ENCODE measurements at regions not wholly inside any gene's neighbourhood (a gene's known extent, or its start where the extent isn't known, plus 50 kb on each side); places are given as distances from the start of the nearest gene placed in this dataset.

DNA sequence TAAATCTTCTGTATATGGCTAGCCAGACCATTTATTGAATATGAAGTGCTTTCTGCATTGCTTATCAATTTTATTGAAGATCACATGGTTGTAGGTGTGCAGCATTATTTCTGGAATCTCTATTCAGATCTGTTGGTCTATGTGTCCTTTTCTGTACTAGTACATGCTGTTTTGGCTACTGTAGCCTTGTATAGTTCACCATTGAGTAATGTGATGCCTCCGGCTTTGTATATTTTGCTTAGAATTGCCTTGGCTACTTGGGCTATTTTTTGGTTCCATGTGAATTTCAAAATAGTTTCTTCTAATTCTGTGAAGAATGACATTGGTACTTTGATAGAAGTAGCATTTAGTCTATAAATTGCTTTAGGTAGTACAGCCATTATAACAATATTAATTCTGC is 1187.2 kb downstream of the XPNPEP1 start:
- Histone ChIP-seq H3K9me3 (ENCODE audit: control insufficient read depth, low read length) (peaks cover 12% of the 10 kb centered on the region), H3K9ac (ENCODE audit: low read length) (no peak overlapping the region), H3K36me3 (ENCODE audit: control insufficient read depth, insufficient read depth, low read length, severe bottlenecking) (no peaks in the 10 kb centered on the region), H3K4me1 (ENCODE audit: control insufficient read depth, insufficient read depth, low read length) (no peaks in the 10 kb centered on the region), H3K27me3 (replicated peaks; ENCODE audit: control insufficient read depth, insufficient read depth, low read length) (no peaks in the 10 kb centered on the region), H3K4me3 (ENCODE audit: low read length) (no peak overlapping the region)
- peak; percentile 12 for DNase-seq (ENCODE audit: low read depth)

DNA sequence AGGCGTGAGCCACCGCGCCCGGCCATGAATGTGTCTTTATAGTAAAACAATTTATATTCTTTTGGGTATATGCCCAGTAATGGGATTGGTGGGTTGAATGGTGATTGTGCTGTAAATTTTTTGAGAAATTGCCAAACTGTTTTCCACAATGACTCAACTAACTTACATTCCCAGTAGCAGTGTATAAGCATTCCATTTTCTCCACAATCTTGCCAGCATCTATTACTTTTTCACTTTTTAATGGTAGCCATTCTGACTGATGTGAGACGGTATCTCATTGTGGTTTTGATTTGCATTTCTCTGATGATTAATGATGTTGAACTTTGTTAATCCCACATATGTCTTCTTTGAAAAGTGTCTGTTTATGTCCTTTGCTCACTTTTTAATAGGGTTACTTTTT is 1187.9 kb downstream of the XPNPEP1 start:
- Histone ChIP-seq H3K4me3 (ENCODE audit: low read length) (no peak overlapping the region), H3K4me1 (ENCODE audit: control insufficient read depth, insufficient read depth, low read length) (no peaks in the 10 kb centered on the region), H3K9me3 (ENCODE audit: control insufficient read depth, low read length) (peaks cover 12% of the 10 kb centered on the region), H3K27me3 (replicated peaks; ENCODE audit: control insufficient read depth, insufficient read depth, low read length) (no peaks in the 10 kb centered on the region), H3K9ac (ENCODE audit: low read length) (no peak overlapping the region), H3K36me3 (ENCODE audit: control insufficient read depth, insufficient read depth, low read length, severe bottlenecking) (no peaks in the 10 kb centered on the region)
- DNase-seq (ENCODE audit: low read depth): peak; percentile 7

DNA sequence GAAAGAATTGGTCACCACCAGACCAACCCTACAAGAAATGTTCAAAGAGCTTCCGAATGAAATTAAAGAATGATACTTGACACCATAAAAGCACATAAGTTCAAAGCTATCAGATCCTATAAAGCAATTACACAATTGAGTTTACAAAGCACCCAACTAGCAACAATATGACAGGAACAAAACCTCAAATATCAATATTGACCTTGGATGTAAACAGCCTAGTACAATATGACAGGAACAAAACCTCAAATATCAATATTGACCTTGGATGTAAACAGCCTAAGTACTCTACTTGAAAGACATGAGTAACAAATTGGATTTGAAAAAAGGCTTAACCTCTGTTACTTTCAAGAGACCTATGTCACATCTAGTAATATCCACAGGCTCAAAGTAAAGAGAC is 1201.4 kb downstream of the XPNPEP1 start:
- Histone ChIP-seq H3K9ac (ENCODE audit: low read length) (no peak overlapping the region), H3K4me3 (ENCODE audit: low read length) (no peak overlapping the region), H3K27me3 (replicated peaks; ENCODE audit: control insufficient read depth, insufficient read depth, low read length) (no peaks in the 10 kb centered on the region), H3K4me1 (ENCODE audit: control insufficient read depth, insufficient read depth, low read length) (no peaks in the 10 kb centered on the region), H3K36me3 (ENCODE audit: control insufficient read depth, insufficient read depth, low read length, severe bottlenecking) (no peaks in the 10 kb centered on the region), H3K9me3 (ENCODE audit: control insufficient read depth, low read length) (peaks cover 9% of the 10 kb centered on the region)
- DNase-seq (ENCODE audit: low read depth): no peak

DNA sequence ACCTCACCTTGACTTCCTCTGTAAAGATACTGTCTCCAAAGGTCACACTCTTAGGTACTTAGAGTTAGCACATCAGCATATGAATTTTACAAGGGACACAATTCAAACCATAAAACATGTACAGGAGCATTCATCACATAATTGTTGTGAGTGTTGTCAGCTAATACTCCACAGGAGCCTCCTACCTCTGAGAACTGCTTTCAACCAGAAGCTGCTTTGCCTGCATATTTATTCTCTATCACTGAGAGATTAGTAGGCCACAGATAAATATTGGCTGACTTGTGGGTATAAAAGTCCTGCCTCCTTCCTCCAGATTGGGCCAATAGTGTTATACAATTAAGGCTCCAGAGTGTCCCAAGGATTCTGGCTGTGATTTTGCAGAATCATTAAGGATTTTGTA is 1207.0 kb downstream of the XPNPEP1 start:
- H3K9ac ChIP-seq (ENCODE audit: low read length): no peak overlapping the region
- no peak overlapping the region for H3K4me3 ChIP-seq (ENCODE audit: low read length)
- H3K4me1 ChIP-seq (ENCODE audit: control insufficient read depth, insufficient read depth, low read length): no peaks in the 10 kb centered on the region
- no peak for DNase-seq (ENCODE audit: low read depth)
- H3K36me3 ChIP-seq (ENCODE audit: control insufficient read depth, insufficient read depth, low read length, severe bottlenecking): no peaks in the 10 kb centered on the region
- H3K9me3 ChIP-seq (ENCODE audit: control insufficient read depth, low read length): peaks cover 15% of the 10 kb centered on the region
- H3K27me3 ChIP-seq (replicated peaks; ENCODE audit: control insufficient read depth, insufficient read depth, low read length): no peaks in the 10 kb centered on the region

DNA sequence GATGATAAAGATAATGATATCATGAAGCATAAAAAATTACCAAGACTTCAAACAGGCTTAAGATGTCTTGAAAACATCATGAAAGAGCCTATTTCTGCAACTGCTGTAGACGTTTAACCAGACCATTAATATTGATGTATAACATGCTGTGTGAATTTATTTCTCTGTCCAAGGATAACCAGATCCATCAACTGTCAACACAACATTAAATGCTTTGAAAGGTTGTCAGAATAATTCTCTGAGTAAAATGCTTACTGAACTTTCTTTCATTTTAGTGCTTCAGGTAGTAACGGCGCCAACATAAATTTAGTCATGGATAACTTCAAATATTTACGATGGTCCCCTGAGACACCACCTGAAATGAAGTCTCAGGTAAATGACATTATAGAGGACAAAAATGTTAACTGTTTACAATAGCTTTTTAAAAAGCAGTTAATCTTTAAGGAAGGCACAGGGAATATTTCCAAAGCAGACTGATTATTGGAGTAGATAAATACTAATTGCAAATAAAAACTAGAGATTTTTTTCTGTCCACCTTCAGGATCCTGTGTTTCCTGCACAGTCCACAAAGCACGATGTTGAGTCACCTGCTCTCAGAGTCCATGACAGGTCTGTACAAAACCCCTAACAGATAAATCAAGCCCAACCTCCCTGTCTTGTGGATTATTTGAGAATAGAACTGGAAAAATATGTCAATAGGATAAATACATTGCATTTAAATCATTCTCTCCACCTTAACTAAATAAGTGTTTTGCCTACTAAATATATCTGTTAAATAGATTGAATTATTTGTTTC is 1213.2 kb downstream of the XPNPEP1 start:
- DNase-seq (ENCODE audit: low read depth): no peak
- peaks cover 12% of the 10 kb centered on the region for H3K9me3 ChIP-seq (ENCODE audit: control insufficient read depth, low read length)

DNA sequence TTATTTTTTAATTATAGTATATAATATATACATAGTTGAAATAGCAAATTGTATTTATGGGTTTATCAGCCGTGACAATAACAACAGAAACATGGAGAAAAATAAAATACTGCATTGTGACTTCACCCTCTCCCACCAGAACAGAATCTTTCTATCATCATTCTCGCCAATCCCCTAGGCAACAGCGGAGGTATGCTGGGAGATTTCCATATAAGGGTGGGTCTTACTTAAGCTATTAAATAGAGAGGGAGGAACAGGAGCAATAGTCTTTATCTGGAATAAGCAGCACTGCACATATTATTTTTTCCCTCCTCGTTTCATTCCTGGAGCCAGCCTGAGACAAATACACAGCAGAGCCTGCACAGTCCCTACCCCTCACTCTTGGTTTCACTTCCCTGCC is 1214.9 kb downstream of the XPNPEP1 start:
- Histone ChIP-seq H3K9me3 (ENCODE audit: control insufficient read depth, low read length) (peaks cover 8% of the 10 kb centered on the region), H3K9ac (ENCODE audit: low read length) (no peak overlapping the region), H3K4me3 (ENCODE audit: low read length) (no peak overlapping the region), H3K27me3 (replicated peaks; ENCODE audit: control insufficient read depth, insufficient read depth, low read length) (no peaks in the 10 kb centered on the region), H3K36me3 (ENCODE audit: control insufficient read depth, insufficient read depth, low read length, severe bottlenecking) (no peaks in the 10 kb centered on the region), H3K4me1 (ENCODE audit: control insufficient read depth, insufficient read depth, low read length) (no peaks in the 10 kb centered on the region)
- DNase-seq (ENCODE audit: low read depth): no peak

More for the DNA sequence above, 1213.2 kb downstream of the XPNPEP1 start:
- no peaks in the 10 kb centered on the region for H3K36me3 ChIP-seq (ENCODE audit: control insufficient read depth, insufficient read depth, low read length, severe bottlenecking)
- H3K4me1 ChIP-seq (ENCODE audit: control insufficient read depth, insufficient read depth, low read length): no peaks in the 10 kb centered on the region
- no peak overlapping the region for H3K4me3 ChIP-seq (ENCODE audit: low read length)
- H3K9ac ChIP-seq (ENCODE audit: low read length): no peak overlapping the region
- H3K27me3 ChIP-seq (replicated peaks; ENCODE audit: control insufficient read depth, insufficient read depth, low read length): no peaks in the 10 kb centered on the region

DNA sequence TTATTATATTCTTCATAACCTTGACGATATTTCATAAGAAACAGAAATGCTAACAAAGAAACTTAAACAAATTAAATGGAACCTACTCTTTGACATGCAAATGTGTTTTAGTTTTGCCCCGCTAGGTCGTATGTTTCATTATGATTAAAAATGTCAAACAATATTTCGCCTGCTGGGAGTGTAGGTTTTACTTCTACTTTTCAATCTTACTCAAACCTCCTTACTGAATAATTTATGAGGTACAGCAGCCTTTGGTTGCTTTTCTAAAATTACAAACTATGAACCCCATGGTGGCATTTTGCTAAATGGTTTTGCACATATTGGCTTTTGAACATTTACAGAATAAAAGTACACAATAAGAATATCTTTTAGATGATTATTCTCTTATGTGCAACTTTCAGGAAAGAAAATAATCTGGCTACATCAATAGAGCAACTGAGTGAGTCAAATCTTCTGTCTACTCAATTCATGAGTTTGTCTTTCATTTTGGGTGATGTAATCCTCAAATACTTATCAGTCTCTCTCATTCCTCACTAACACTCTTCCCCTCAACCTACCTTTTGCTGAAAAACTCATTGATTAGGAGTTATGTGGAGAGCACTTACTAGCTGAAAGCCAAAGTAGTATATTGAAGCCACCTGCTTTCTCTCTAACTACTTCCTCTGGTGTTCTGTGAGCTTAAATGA is 1226.4 kb downstream of the XPNPEP1 start:
- Histone ChIP-seq H3K36me3 (ENCODE audit: control insufficient read depth, insufficient read depth, low read length, severe bottlenecking) (no peaks in the 10 kb centered on the region), H3K27me3 (replicated peaks; ENCODE audit: control insufficient read depth, insufficient read depth, low read length) (peaks cover 3% of the 10 kb centered on the region), H3K9me3 (ENCODE audit: control insufficient read depth, low read length) (no peaks in the 10 kb centered on the region), H3K4me3 (ENCODE audit: low read length) (no peak overlapping the region), H3K4me1 (ENCODE audit: control insufficient read depth, insufficient read depth, low read length) (no peaks in the 10 kb centered on the region), H3K9ac (ENCODE audit: low read length) (no peak overlapping the region)
- no peak for DNase-seq (ENCODE audit: low read depth)

DNA sequence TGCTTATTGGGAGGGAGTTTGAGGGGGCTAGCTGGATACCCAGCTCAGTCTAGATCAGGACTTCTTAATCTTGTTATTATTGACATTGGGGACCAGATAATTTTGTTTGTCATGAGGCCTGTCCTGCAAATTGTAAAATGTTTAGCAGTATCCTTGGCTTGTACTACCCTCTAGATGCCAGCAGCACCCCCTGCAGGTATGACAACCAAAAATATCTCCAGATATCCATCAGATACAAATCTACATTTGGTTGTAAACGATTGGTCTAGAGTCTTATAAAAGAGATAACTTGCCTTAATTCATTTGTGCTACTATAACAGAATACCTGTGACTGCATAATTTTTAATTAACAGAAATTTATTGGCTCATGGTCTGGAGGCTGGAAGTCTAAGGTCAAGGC is 1232.2 kb downstream of the XPNPEP1 start:
- H3K4me1 ChIP-seq (ENCODE audit: control insufficient read depth, insufficient read depth, low read length): no peaks in the 10 kb centered on the region
- H3K4me3 ChIP-seq (ENCODE audit: low read length): no peak overlapping the region
- H3K36me3 ChIP-seq (ENCODE audit: control insufficient read depth, insufficient read depth, low read length, severe bottlenecking): no peaks in the 10 kb centered on the region
- no peaks in the 10 kb centered on the region for H3K27me3 ChIP-seq (replicated peaks; ENCODE audit: control insufficient read depth, insufficient read depth, low read length)
- H3K9me3 ChIP-seq (ENCODE audit: control insufficient read depth, low read length): peaks cover 5% of the 10 kb centered on the region
- no peak for DNase-seq (ENCODE audit: low read depth)
- no peak overlapping the region for H3K9ac ChIP-seq (ENCODE audit: low read length)

DNA sequence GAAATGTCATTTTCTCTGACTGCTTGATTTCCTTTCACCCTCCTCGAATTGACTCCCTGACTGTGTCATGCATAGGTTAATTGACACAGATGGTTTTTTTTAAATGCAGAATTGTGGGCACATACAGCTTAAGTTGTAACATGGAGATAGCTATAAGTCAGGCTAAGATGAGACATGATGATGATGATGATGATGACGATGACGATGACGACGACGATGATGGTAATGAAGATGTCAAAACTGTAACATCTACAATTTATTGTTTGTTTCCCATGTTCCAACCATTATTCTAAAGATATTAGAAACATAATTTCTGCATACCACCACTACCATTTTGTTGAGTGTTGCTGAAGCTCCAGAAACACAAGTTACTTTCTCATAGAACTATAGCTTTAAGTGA is 1232.8 kb downstream of the XPNPEP1 start:
- Histone ChIP-seq H3K9ac (ENCODE audit: low read length) (no peak overlapping the region), H3K4me1 (ENCODE audit: control insufficient read depth, insufficient read depth, low read length) (no peaks in the 10 kb centered on the region), H3K4me3 (ENCODE audit: low read length) (no peak overlapping the region), H3K9me3 (ENCODE audit: control insufficient read depth, low read length) (peaks cover 5% of the 10 kb centered on the region), H3K36me3 (ENCODE audit: control insufficient read depth, insufficient read depth, low read length, severe bottlenecking) (no peaks in the 10 kb centered on the region), H3K27me3 (replicated peaks; ENCODE audit: control insufficient read depth, insufficient read depth, low read length) (no peaks in the 10 kb centered on the region)
- no peak for DNase-seq (ENCODE audit: low read depth)

DNA sequence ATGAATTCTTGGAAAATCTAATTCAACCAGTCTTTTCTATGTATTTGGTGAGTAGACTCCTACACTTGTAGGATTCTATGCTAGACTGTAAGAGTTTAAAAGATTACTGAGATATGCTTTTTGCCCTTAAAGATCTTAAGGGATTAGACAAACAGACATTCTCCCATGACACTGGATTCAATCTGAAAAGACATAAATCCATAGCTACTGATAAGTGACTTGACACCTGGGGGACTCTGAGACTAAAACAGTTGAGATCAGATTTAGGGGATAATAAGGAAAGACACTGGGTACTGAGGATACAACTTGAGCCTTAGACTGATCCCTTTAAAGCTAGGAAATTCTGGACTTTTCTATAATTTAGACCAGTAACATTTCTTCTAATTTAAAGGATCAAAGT is 1233.4 kb downstream of the XPNPEP1 start:
- Histone ChIP-seq H3K4me1 (ENCODE audit: control insufficient read depth, insufficient read depth, low read length) (no peaks in the 10 kb centered on the region), H3K27me3 (replicated peaks; ENCODE audit: control insufficient read depth, insufficient read depth, low read length) (no peaks in the 10 kb centered on the region), H3K9ac (ENCODE audit: low read length) (no peak overlapping the region), H3K4me3 (ENCODE audit: low read length) (no peak overlapping the region), H3K36me3 (ENCODE audit: control insufficient read depth, insufficient read depth, low read length, severe bottlenecking) (no peaks in the 10 kb centered on the region), H3K9me3 (ENCODE audit: control insufficient read depth, low read length) (peaks cover 5% of the 10 kb centered on the region)
- DNase-seq (ENCODE audit: low read depth): no peak

DNA sequence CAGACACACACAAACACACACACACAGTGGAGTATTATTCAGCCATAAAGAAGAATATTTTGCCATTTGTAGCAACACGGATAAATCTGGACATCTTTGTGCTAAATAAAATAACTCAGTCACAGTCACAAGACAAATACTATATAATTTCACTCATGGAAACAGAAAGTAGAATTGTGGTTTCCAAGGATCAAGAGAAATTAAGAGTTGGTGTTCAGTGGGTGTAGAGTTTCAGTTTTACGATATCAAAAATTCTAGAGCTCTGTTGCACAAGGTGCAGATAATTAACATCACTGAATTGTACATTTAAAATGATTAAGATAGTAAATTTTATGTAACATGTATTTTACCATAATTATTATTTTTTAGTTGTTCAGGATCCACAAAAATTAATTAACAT is 1235.0 kb downstream of the XPNPEP1 start:
- Histone ChIP-seq H3K36me3 (ENCODE audit: control insufficient read depth, insufficient read depth, low read length, severe bottlenecking) (no peaks in the 10 kb centered on the region), H3K4me1 (ENCODE audit: control insufficient read depth, insufficient read depth, low read length) (no peaks in the 10 kb centered on the region), H3K9me3 (ENCODE audit: control insufficient read depth, low read length) (peaks cover 5% of the 10 kb centered on the region), H3K27me3 (replicated peaks; ENCODE audit: control insufficient read depth, insufficient read depth, low read length) (no peaks in the 10 kb centered on the region), H3K4me3 (ENCODE audit: low read length) (no peak overlapping the region), H3K9ac (ENCODE audit: low read length) (no peak overlapping the region)
- no peak for DNase-seq (ENCODE audit: low read depth)

All from adipocyte (in vitro differentiated cells).